MM.1S (cell line): ENCODE measurements at regions not wholly inside any gene's neighbourhood (a gene's known extent, or its start where the extent isn't known, plus 50 kb on each side); places are given as distances from the start of the nearest gene placed in this dataset.

ENCODE experiments used
- DNase-seq: peaks from one replicate; pipeline ENCODE4 v3.0.0-alpha.2; 2015
- H2AFZ ChIP-seq: fragments of 300-600 bp; sonication (generic); 2 replicates; pipeline ENCODE4 v1.6.0; 2016; ENCODE audit warnings: antibody characterized with exemption, low read length
- H3F3A ChIP-seq: fragments of 300-600 bp; sonication (generic); 2 replicates; pipeline ENCODE4 v1.6.1; 2016; ENCODE audit warnings: mild to moderate bottlenecking, antibody characterized with exemption, low read length, moderate library complexity, mixed read lengths; ENCODE audit not compliant: insufficient read depth
- H3K27ac ChIP-seq: fragments of 300-600 bp; sonication (generic); 2 replicates; pipeline ENCODE4 v1.5.1; 2016; ENCODE audit warnings: mild to moderate bottlenecking, low read length
- H3K27me3 ChIP-seq: fragments of 300-600 bp; sonication (generic); replicated peaks from 2 replicates; pipeline ENCODE4 v1.6.0; 2016; ENCODE audit warnings: low read length; ENCODE audit not compliant: insufficient read depth
- H3K36me3 ChIP-seq: fragments of 300-600 bp; sonication (generic); replicated peaks from 2 replicates; pipeline ENCODE4 v1.6.1; 2016; ENCODE audit warnings: mild to moderate bottlenecking, low read length, mixed read lengths; ENCODE audit not compliant: insufficient read depth
- H3K4me1 ChIP-seq: fragments of 300-600 bp; sonication (generic); 2 replicates; pipeline ENCODE4 v1.6.1; 2016; ENCODE audit warnings: low read length, mixed read lengths
- H3K4me2 ChIP-seq: fragments of 300-600 bp; sonication (generic); 2 replicates; pipeline ENCODE4 v1.6.0; 2016; ENCODE audit warnings: low read depth, low read length
- H3K4me3 ChIP-seq: fragments of 300-600 bp; sonication (generic); 2 replicates; pipeline ENCODE4 v1.5.1; 2016; ENCODE audit warnings: low read length, mixed read lengths
- H3K79me2 ChIP-seq: fragments of 300-600 bp; sonication (generic); 2 replicates; pipeline ENCODE4 v1.6.1; 2016; ENCODE audit warnings: mixed run types, low read length, mixed read lengths
- H3K9ac ChIP-seq: fragments of 300-600 bp; sonication (generic); 2 replicates; pipeline ENCODE4 v1.6.1; 2016; ENCODE audit warnings: low read length, mixed read lengths
- H3K9me2 ChIP-seq: fragments of 300-600 bp; sonication (generic); replicated peaks from 2 replicates; pipeline ENCODE4 v1.6.1; 2016; ENCODE audit warnings: mild to moderate bottlenecking, low read length, mixed read lengths; ENCODE audit not compliant: insufficient read depth
- H3K9me3 ChIP-seq: fragments of 300-600 bp; sonication (generic); replicated peaks from 2 replicates; pipeline ENCODE4 v1.6.1; 2016; ENCODE audit warnings: mild to moderate bottlenecking, low read length, mixed read lengths; ENCODE audit not compliant: insufficient read depth
- H4K20me1 ChIP-seq: fragments of 300-600 bp; sonication (generic); 2 replicates; pipeline ENCODE4 v1.6.1; 2016; ENCODE audit warnings: mild to moderate bottlenecking, low read length, moderate library complexity, mixed read lengths; ENCODE audit not compliant: insufficient read depth
- EZH2 ChIP-seq: fragments of 300-600 bp; sonication (generic); optimal IDR thresholded peaks from 2 replicates; pipeline ENCODE3; 2017; ENCODE audit warnings: low read depth, mild to moderate bottlenecking, antibody characterized with exemption, low read length, mixed read lengths
- EZH2phosphoT487 ChIP-seq: fragments of 300-600 bp; sonication (generic); IDR thresholded peaks from 2 replicates; pipeline ENCODE4 v1.6.1; 2018; ENCODE audit warnings: antibody characterized with exemption, low read length
- TF ChIP-seq, protein P1 (sequence below): fragments of 300-600 bp; sonication (generic); IDR thresholded peaks from 2 replicates; pipeline ENCODE4 v1.5.1; 2016; ENCODE audit warnings: antibody characterized with exemption, low read length, mixed read lengths

DNA sequence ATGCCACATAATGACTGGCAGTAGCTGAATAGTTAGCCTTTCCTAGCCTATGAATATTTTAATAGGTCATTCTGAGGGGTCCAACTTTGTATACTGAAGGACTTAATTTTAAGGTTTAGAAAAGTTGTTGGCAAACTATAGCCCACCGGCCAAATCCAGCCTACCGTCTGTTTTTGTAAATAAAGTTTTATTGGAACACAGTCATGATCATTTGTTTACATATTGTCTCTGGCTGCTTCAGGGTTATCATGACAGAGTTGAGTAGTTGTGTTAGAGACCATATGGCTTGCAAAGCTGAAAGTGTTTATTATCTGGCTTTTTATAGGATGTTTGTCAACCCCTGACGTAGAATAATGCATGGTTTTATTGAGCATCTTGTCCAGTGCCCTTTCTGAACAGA is 73.4 kb downstream of the NTMT2 start:
- Histone ChIP-seq H3K4me3 (no peak overlapping the region), H3K9ac (no peak overlapping the region), H3K4me1 (no peaks in the 10 kb centered on the region), H3F3A (no peaks in the 10 kb centered on the region), H3K9me3 (no peaks in the 10 kb centered on the region), H4K20me1 (no peaks in the 10 kb centered on the region), H3K27me3 (no peaks in the 10 kb centered on the region), H3K4me2 (no peak overlapping the region), H2AFZ (no peak overlapping the region), H3K36me3 (no peaks in the 10 kb centered on the region), H3K27ac (no peak overlapping the region), H3K79me2 (no peaks in the 10 kb centered on the region), H3K9me2 (no peaks in the 10 kb centered on the region)
- no peak for TF ChIP-seq EZH2
- no peak for TF ChIP-seq EZH2phosphoT487
- TF ChIP-seq, protein P1, sequence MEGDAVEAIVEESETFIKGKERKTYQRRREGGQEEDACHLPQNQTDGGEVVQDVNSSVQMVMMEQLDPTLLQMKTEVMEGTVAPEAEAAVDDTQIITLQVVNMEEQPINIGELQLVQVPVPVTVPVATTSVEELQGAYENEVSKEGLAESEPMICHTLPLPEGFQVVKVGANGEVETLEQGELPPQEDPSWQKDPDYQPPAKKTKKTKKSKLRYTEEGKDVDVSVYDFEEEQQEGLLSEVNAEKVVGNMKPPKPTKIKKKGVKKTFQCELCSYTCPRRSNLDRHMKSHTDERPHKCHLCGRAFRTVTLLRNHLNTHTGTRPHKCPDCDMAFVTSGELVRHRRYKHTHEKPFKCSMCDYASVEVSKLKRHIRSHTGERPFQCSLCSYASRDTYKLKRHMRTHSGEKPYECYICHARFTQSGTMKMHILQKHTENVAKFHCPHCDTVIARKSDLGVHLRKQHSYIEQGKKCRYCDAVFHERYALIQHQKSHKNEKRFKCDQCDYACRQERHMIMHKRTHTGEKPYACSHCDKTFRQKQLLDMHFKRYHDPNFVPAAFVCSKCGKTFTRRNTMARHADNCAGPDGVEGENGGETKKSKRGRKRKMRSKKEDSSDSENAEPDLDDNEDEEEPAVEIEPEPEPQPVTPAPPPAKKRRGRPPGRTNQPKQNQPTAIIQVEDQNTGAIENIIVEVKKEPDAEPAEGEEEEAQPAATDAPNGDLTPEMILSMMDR, result no peak
- DNase-seq, result no peak

- H4K20me1 ChIP-seq, result no peaks in the 10 kb centered on the region
- no peaks in the 10 kb centered on the region for H3K79me2 ChIP-seq
- H3K9me3 ChIP-seq, result no peaks in the 10 kb centered on the region
- H3K4me1 ChIP-seq, result no peaks in the 10 kb centered on the region
- H3K4me3 ChIP-seq, result no peak overlapping the region
- no peak overlapping the region for H2AFZ ChIP-seq
- H3K36me3 ChIP-seq, result no peaks in the 10 kb centered on the region
- no peak overlapping the region for H3K9ac ChIP-seq
- no peak overlapping the region for H3K27ac ChIP-seq
- no peaks in the 10 kb centered on the region for H3K27me3 ChIP-seq
- H3F3A ChIP-seq, result no peaks in the 10 kb centered on the region
- TF ChIP-seq, protein P1, result no peak
- TF ChIP-seq EZH2phosphoT487 (no peak), EZH2 (no peak)
- H3K4me2 ChIP-seq, result no peak overlapping the region
- DNase-seq, result no peak
- H3K9me2 ChIP-seq, result no peaks in the 10 kb centered on the region
These were observed 75.3 kb downstream of the NTMT2 start for GRCh38 chr1:170221031-170221430.

DNA sequence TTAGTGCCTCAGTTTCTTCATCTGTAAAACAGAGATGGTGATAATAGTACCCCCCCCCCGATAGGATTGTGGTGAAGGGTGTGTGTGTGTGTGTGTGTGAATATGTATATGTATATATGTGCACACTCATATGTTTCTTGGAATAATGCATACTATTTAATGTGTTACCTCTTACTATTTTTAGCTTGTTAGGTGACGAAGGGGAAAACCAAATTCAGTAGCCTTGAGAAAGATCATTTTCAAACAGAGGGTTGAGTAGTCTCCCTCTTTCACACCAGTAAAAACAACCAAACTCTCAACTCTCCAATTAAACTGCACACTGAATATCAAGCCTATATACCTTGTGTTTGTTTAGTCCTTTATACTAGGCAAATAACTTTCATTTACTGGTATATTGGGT is 75.7 kb downstream of the NTMT2 start:
- H3K9me2 ChIP-seq, result no peaks in the 10 kb centered on the region
- H3K79me2 ChIP-seq, result no peaks in the 10 kb centered on the region
- no peaks in the 10 kb centered on the region for H3K4me1 ChIP-seq
- no peaks in the 10 kb centered on the region for H3K27me3 ChIP-seq
- no peaks in the 10 kb centered on the region for H3F3A ChIP-seq
- no peak overlapping the region for H3K27ac ChIP-seq
- no peak for DNase-seq
- no peaks in the 10 kb centered on the region for H3K9me3 ChIP-seq
- H2AFZ ChIP-seq, result no peak overlapping the region
- no peak overlapping the region for H3K4me2 ChIP-seq
- no peaks in the 10 kb centered on the region for H4K20me1 ChIP-seq
- no peak overlapping the region for H3K9ac ChIP-seq
- no peaks in the 10 kb centered on the region for H3K36me3 ChIP-seq
- TF ChIP-seq, protein P1, result no peak
- no peak overlapping the region for H3K4me3 ChIP-seq
